DOHH2 (cell line): ENCODE measurements at regions not wholly inside any gene's neighbourhood (a gene's known extent, or its start where the extent isn't known, plus 50 kb on each side); places are given as distances from the start of the nearest gene placed in this dataset.

ENCODE experiments used
- H3F3A ChIP-seq: fragments of 200-600 bp; sonication (generic), shearing (Covaris generic); 2 replicates; pipeline ENCODE4 v1.6.0; 2016; ENCODE audit warnings: antibody characterized with exemption, mild to moderate bottlenecking; ENCODE audit not compliant: control insufficient read depth, insufficient read depth
- H3K27ac ChIP-seq: fragments of 200-600 bp; sonication (generic); 2 replicates; pipeline ENCODE4 v1.5.1; 2014; ENCODE audit warnings: low read depth, mild to moderate bottlenecking, low read length, moderate library complexity
- H3K27me3 ChIP-seq: fragments of 200-600 bp; sonication (generic); 2 replicates; pipeline ENCODE4 v1.6.1; 2014; ENCODE audit warnings: mild to moderate bottlenecking, low read length, mixed read lengths; ENCODE audit not compliant: control insufficient read depth
- H3K36me3 ChIP-seq: fragments of 200-600 bp; sonication (generic); 2 replicates; pipeline ENCODE4 v1.6.1; 2014; ENCODE audit warnings: mild to moderate bottlenecking, low read length, moderate library complexity, mixed read lengths; ENCODE audit not compliant: control insufficient read depth
- H3K4me1 ChIP-seq: fragments of 200-600 bp; sonication (generic); 2 replicates; pipeline ENCODE4 v1.6.1; 2014; ENCODE audit warnings: mild to moderate bottlenecking, low read length, mixed read lengths; ENCODE audit not compliant: control insufficient read depth
- H3K4me2 ChIP-seq: fragments of 200-600 bp; sonication (generic); 2 replicates; pipeline ENCODE4 v1.6.0; 2014; ENCODE audit warnings: mild to moderate bottlenecking, low read length, moderate library complexity
- H3K4me3 ChIP-seq: fragments of 200-600 bp; sonication (generic); 2 replicates; pipeline ENCODE4 v1.5.1; 2014; ENCODE audit warnings: mild to moderate bottlenecking, low read length, mixed read lengths
- H3K79me2 ChIP-seq: fragments of 200-600 bp; sonication (generic); 2 replicates; pipeline ENCODE4 v1.6.1; 2014; ENCODE audit warnings: mild to moderate bottlenecking, low read length, mixed read lengths; ENCODE audit not compliant: control insufficient read depth
- H3K9me2 ChIP-seq: fragments of 200-600 bp; sonication (generic); replicated peaks from 2 replicates; pipeline ENCODE4 v1.6.1; 2014; ENCODE audit warnings: mild to moderate bottlenecking, low read length, mixed read lengths; ENCODE audit not compliant: control insufficient read depth
- H3K9me3 ChIP-seq: fragments of 200-600 bp; sonication (generic); 2 replicates; pipeline ENCODE4 v1.6.1; 2014; ENCODE audit warnings: antibody characterized with exemption, low read length, mixed read lengths; ENCODE audit not compliant: control insufficient read depth, insufficient read depth
- H4K20me1 ChIP-seq: fragments of 200-600 bp; sonication (generic); 2 replicates; pipeline ENCODE4 v1.6.0; 2014; ENCODE audit warnings: low read depth, mild to moderate bottlenecking, antibody characterized with exemption, low read length, moderate library complexity; ENCODE audit not compliant: control insufficient read depth, insufficient read depth
- EZH2phosphoT487 ChIP-seq: fragments of 200-600 bp; sonication (generic); IDR thresholded peaks from 2 replicates; pipeline ENCODE4 v1.6.1; 2017; ENCODE audit warnings: borderline replicate concordance, mild to moderate bottlenecking, antibody characterized with exemption, low read length, moderate library complexity, mixed read lengths
- TF ChIP-seq, protein P1 (sequence below): fragments of 200-600 bp; sonication (generic); IDR thresholded peaks from one replicate; pipeline ENCODE4 v1.5.1; 2014; ENCODE audit warnings: antibody characterized with exemption, mild to moderate bottlenecking, low read depth, low read length; ENCODE audit not compliant: poor library complexity, severe bottlenecking

DNA sequence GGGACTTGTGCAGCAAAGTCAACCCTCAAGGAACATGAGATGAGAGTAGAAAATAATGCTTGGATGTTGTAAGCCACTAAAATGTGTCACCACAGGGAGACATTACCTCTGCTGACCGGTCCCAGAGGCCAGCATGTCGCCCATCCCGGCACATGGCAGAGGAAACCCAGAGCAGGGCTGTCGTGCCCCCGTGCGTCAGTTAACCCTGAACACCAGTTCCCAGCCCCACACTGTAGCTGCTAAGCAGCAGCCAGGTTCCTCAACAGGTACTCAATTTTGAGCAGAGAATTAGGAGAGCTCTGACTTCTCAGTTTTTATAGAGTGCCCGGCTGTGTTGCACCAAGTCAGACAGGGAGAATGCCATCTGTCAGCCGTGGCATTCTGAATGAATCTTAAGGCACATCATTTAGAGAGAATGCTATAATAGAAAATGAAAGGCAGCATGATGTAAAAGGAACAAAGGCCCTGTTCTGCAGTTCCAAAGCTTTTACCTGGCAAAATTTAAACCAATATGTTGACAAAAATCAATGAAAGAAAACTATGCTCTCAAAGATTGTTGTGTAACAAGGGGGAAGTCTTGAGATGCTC is 307.9 kb downstream of the METTL4 start:
- no peaks in the 10 kb centered on the region for H3K9me3 ChIP-seq
- H3K4me1 ChIP-seq: no peaks in the 10 kb centered on the region
- H3F3A ChIP-seq: no peaks in the 10 kb centered on the region
- H3K27ac ChIP-seq: no peak overlapping the region
- H3K9me2 ChIP-seq: no peaks in the 10 kb centered on the region
- no peaks in the 10 kb centered on the region for H4K20me1 ChIP-seq
- no peaks in the 10 kb centered on the region for H3K79me2 ChIP-seq
- no peaks in the 10 kb centered on the region for H3K27me3 ChIP-seq
- H3K4me2 ChIP-seq: no peak overlapping the region
- H3K4me3 ChIP-seq: no peak overlapping the region
- TF ChIP-seq, protein P1, sequence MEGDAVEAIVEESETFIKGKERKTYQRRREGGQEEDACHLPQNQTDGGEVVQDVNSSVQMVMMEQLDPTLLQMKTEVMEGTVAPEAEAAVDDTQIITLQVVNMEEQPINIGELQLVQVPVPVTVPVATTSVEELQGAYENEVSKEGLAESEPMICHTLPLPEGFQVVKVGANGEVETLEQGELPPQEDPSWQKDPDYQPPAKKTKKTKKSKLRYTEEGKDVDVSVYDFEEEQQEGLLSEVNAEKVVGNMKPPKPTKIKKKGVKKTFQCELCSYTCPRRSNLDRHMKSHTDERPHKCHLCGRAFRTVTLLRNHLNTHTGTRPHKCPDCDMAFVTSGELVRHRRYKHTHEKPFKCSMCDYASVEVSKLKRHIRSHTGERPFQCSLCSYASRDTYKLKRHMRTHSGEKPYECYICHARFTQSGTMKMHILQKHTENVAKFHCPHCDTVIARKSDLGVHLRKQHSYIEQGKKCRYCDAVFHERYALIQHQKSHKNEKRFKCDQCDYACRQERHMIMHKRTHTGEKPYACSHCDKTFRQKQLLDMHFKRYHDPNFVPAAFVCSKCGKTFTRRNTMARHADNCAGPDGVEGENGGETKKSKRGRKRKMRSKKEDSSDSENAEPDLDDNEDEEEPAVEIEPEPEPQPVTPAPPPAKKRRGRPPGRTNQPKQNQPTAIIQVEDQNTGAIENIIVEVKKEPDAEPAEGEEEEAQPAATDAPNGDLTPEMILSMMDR: no peak
- no peak for TF ChIP-seq EZH2phosphoT487
- H3K36me3 ChIP-seq: no peaks in the 10 kb centered on the region

DNA sequence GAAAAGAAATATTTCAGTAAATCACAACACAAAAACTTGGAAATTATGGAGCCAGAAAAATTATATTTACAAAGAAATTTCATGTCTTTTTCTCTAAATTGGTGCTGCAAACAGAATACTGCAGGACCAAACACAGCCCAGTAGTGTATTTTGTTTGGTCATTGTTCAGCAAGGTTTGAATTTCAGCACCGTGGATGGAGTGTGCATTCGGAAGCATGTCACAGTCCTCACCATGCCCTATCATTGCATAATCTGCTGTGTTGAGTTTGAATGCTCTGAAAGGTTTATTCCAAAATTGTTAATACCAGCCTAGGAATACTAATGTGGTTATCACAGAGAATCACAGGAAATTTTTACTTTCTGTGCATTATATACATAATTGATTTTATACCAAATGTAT is 296.7 kb downstream of the METTL4 start:
- H3K79me2 ChIP-seq: no peaks in the 10 kb centered on the region
- H3K36me3 ChIP-seq: no peaks in the 10 kb centered on the region
- H3F3A ChIP-seq: no peaks in the 10 kb centered on the region
- H3K4me1 ChIP-seq: no peaks in the 10 kb centered on the region
- no peak overlapping the region for H3K27ac ChIP-seq
- H3K9me3 ChIP-seq: no peaks in the 10 kb centered on the region
- H3K4me3 ChIP-seq: no peak overlapping the region
- no peaks in the 10 kb centered on the region for H3K9me2 ChIP-seq
- H3K27me3 ChIP-seq: no peaks in the 10 kb centered on the region
- no peak for TF ChIP-seq EZH2phosphoT487
- TF ChIP-seq, protein P1: no peak
- H3K4me2 ChIP-seq: no peak overlapping the region
- no peaks in the 10 kb centered on the region for H4K20me1 ChIP-seq

DNA sequence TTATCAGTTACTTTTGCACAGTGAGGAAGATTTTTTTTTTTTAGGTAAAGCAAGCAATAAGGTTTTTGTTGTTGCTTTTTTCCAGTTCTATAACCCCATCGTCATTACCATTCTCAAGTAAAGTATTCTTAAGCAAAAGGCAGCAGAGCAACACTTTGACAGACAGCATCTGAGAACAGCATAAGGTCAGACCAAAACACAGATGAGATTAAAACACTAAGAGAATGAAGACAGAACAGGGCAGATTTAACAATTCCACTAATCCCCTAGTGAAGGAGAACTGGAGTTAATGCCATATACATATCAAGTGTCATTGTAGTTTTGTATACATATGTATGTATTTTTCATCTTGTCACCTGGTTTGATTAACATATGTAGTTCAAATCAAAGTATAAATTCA is 290.2 kb downstream of the METTL4 start:
- H4K20me1 ChIP-seq: no peaks in the 10 kb centered on the region
- no peaks in the 10 kb centered on the region for H3K79me2 ChIP-seq
- TF ChIP-seq EZH2phosphoT487: no peak
- TF ChIP-seq, protein P1: no peak
- H3K4me3 ChIP-seq: no peak overlapping the region
- H3K9me3 ChIP-seq: no peaks in the 10 kb centered on the region
- H3K4me2 ChIP-seq: no peak overlapping the region
- H3K27ac ChIP-seq: no peak overlapping the region
- no peaks in the 10 kb centered on the region for H3K4me1 ChIP-seq
- no peaks in the 10 kb centered on the region for H3K9me2 ChIP-seq
- no peaks in the 10 kb centered on the region for H3K27me3 ChIP-seq
- H3K36me3 ChIP-seq: no peaks in the 10 kb centered on the region
- H3F3A ChIP-seq: no peaks in the 10 kb centered on the region
